HG03039 (cell line): ENCODE measurements at regions not wholly inside any gene's neighbourhood (a gene's known extent, or its start where the extent isn't known, plus 50 kb on each side); places are given as distances from the start of the nearest gene placed in this dataset.
A peak's percentile ranks its signal among the peaks of the same experiment; 100 is the strongest.
"Not testable (repeated sequence)": the region's sequence is repeated elsewhere in the genome, so short reads cannot be mapped to it uniquely, and the experiment has no call there.

Experiments used
- ATAC-seq: cut with Tn5 transposase; IDR thresholded peaks from one replicate; pipeline ENCODE4 v1.9.1; 2021; ENCODE audit warnings: mild to moderate bottlenecking, moderate library complexity; ENCODE audit not compliant: unreplicated experiment

DNA sequence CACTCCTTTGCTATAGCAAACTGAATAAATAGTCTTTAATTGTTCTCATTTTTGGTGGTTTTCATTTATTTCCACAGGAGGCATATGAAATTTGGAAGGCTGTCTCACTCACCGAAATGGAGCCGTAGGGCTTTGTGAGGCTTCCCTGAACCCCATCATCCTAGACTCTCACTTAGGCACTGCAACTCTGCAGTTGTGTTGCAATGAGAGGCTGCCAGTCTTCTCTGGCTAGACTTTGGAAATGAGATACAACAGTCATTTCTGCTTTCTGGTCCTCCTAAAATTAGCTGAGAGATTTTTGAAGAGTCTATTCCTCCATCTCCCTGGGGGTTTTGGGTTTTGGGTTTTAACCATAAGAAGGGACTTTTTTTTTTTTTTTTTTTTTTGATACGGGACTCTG, 146.5 kb downstream of the SH3BGRL start:
- ATAC-seq = no peak

DNA sequence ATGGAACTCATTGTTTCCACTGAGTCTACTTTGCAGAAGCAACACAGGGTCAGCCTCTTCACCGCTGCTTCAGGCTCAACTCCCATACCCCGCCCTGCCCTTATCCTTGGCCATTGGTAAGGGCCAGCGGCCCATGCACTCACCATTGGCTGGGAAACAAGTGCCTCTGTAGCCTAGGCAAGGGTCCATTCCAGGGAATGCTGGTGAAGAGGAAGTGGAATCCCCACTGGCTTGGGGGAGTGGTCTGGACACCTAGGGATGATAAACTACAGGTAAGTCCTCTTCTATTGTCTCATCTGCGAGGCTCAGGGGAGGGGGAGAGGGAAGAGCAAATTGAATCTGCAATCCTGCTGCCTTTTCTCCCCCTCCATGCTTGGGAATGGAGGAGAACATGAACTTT, 153.1 kb downstream of the SH3BGRL start:
- no peak for ATAC-seq

DNA sequence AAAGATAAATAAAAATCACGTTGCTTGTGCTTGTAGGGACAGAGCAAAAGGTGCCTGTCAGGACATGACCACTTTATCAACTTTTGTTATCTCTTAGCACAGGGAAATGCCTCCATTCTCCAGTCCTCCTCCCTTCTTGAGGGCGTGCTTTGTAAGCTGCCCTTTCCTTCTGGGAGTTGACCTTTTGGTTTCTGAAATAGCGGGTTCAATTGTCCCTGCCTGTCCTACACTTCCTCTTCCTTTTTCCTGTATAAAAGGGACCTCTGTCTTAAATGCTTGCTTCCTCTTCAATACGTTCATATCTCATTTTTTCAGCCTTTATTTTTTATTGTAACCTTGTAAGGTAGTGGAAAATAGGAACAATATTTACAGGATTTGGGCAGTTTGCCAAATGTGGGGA, 153.5 kb downstream of the SH3BGRL start:
- ATAC-seq = no peak

DNA sequence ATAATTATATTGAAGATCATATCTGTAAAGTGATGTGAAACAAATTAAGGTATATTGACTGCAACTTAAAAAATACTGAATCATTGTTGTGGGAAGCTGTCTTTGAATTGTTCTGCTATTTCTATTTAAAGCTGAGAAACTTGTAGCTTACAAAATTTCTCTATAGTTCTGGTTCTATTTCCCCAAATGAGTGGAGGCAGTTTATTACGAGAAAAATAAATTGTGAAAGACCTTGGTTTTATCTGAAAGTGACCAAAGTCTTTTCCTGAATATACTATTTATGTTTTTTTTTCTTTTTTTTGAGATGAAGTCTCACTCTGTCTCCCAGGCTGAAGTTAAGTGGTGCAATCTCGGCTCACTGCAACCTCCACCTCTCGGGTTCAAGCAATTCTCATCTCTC, 165.4 kb downstream of the SH3BGRL start:
- ATAC-seq = no peak

DNA sequence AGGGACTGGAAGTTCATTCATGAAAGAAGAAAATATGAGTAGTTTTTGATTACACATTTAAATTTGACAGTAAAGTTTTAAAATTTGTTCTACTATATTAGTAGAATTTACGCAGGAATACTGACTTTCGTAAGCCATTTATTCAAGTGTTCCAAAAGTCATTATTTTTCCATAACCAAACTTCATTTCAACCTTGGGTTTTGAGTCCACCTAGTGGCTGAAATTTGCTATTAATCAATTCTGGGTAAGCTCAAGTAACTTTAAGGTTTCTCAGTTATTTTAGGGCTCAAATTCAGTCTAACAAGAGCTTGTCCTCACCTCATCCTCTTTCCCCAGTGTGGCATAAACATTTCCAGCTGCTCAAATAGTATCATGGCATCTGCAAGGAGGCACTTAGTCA, 175.4 kb downstream of the SH3BGRL start:
- ATAC-seq = no peak

DNA sequence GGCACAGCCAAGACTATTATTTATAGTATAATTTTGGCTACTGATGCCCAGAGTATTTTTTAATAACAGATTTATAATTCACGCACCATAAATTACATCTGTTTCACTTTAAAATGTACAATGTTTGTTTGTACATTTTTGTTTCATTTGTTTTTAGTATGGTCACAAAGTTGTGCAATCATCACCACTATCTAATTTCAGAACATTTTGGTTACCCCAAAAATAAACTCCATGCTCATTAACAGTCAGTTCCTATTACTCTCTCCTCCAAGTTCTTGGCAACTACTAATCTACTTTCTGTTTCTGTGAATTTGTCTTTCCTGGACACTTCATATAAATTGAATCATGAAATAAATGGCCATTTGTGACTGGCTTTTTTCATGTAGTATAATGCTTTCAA, 176.7 kb downstream of the SH3BGRL start:
- no peak for ATAC-seq

DNA sequence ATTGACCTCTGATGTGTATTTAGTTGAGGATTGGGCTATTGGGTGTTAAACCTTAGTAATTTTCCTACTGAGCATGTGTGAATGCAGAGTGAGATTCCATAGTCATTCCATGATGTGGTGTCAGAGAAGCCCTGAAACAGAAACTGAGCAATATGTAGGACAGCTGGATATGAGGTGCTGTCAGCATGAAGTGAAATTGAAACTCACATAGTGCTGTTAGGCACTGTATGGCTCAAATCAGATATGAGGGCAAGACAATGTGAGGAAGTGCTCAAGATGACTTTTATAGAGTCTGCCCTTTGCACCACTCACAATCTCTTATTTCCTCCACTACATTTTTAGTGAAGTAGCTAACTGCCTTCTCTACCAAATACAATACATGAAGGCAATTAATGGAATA, 188.3 kb downstream of the SH3BGRL start:
- peak; percentile 97 for ATAC-seq

DNA sequence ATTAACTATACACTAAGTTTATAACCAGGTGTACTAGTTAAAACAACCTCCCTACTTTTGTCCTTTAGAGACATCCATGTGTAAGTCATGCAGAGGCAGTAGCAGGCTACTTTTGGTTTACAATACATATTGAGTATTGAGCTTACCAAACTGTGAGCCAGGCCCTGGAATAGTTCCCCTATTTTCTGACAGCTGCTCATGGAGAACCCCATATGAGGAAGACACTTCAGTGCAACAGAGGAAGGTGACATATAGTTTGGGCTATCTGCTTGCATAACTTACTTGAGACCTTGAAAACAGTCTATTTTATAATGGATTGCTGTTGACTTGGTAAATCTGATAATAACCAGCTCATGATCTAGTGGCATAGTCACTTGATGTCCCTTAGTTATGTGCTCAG, 190.5 kb downstream of the SH3BGRL start:
- ATAC-seq = no peak

DNA sequence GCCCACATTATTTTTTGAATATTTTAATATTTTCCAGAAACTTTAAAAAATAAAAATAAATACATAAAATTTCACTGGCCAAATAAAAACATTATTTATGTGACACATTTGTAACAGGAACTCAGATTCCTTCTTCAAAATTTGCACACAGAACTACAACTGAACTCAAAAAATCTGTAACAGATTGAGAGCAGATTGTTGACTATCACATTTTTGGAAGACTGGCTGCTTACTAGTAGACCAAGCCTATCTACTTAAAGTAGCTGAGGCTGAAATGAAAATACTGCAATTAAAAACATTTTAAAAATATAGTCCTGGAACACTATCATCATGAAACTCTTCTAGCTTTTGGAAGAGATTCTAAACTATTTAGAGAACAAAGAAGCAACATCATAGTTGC, 203.9 kb downstream of the SH3BGRL start:
- no peak for ATAC-seq

DNA sequence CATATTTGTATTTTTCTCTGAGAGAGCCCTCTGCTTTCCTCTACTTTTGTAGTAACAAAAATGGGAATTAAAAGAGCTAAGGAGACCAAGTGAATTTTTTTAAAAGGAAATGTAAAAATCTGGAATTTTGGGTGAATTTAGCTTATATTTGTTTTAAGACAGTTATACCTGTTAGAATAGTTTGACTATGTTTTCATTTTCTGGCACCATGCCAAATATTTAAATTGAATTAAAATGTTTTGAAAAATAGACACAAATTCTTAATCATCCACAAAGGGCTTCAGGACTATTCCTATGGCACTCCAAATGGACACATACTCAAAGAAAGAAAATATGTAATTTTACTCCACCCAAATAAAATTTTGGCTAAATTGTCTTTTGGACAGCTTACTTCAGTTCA, 209.6 kb downstream of the SH3BGRL start:
- ATAC-seq = no peak

DNA sequence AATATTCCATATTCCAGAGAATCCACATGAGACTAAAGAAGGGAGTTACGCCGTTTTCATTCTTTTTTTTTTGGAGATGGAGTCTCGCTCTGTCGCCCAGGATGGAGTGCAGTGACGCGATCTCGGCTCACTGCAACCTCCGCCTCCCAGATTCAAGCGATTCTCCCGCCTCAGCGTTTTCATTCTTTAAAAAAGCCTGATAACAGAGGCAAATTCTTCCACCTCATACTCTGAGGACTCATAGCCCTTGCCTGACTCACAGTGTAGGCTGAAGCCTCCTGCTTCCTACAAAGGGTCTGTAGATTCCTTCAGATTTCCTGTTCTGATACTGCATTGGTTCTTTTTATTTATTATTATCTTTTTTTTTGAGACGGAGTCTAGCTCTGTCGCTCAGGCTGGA, 210.5 kb downstream of the SH3BGRL start:
- ATAC-seq = no peak

DNA sequence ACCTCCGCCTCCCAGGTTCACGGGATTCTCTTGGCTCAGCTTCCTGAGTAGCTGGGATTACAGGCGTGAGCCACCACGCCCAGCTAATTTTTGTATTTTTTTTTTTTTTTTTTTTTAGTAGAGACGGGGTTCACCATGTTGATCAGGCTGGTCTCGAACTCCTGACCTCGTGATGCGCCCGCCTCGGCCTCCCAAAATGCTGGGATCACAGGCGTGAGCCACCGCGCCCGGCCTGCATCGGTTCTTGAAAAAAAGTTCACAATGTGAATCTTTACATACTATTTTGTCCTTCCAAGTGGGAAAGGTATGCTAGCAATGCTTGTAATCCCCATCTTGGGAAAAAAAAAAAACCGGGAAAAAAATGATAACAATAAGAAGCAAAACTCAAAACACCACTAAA, 211.0 kb downstream of the SH3BGRL start:
- ATAC-seq = not testable (repeated sequence)

DNA sequence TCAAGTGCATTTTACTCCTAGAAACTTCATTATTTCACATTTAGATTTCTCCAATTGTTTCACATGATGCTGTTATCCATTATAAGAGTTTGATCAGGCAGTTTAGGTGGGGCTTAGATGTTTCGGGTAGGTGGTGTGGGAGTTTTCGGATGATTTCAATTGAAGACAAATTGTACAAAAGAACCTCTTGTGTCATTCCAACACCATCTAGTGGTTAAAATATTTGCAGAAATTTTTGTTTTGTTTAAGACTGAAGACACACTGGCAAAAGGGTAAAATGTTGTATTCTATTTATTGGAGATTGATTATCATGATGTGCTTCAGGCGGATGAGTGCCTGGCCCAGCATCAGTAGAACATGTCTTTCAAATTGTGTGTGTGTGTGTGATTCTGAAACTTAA, 212.7 kb downstream of the SH3BGRL start:
- no peak for ATAC-seq
